GM21447 (cell line): ENCODE measurements at regions not wholly inside any gene's neighbourhood (a gene's known extent, or its start where the extent isn't known, plus 50 kb on each side); places are given as distances from the start of the nearest gene placed in this dataset.
"Not testable (repeated sequence)": the region's sequence is repeated elsewhere in the genome, so short reads cannot be mapped to it uniquely, and the experiment has no call there.

Experiments used
- ATAC-seq: cut with Tn5 transposase; IDR thresholded peaks from one replicate; pipeline ENCODE4 v1.9.1; 2021; ENCODE audit not compliant: unreplicated experiment

DNA sequence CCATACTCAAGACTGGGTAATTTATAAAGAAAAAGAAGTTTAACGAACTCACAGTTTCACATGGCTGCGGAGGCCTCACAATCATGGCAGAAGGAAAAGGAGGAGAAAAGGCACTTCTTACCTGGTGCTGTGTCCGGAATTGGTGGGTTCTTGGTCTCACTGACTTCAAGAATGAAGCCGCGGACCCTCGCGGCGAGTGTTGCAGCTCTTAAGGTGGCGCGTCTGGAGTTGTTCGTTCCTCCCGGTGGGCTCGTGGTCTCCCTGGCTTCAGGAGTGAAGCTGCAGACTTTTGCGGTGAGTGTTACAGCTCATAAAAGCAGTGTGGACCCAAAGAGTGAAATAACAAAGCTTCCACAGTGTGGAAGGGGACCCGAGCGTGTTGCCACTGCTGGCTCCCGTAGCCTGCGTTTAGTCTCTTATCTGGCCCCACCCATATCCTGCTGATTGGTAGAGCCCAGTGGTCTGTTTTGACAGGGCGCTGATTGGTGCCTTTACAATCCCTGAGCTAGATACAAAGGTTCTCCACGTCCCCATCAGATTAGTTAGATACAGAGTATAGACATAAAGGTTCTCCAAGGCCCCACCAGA, 846.0 kb downstream of the CDH18 start:
- ATAC-seq = not testable (repeated sequence)

DNA sequence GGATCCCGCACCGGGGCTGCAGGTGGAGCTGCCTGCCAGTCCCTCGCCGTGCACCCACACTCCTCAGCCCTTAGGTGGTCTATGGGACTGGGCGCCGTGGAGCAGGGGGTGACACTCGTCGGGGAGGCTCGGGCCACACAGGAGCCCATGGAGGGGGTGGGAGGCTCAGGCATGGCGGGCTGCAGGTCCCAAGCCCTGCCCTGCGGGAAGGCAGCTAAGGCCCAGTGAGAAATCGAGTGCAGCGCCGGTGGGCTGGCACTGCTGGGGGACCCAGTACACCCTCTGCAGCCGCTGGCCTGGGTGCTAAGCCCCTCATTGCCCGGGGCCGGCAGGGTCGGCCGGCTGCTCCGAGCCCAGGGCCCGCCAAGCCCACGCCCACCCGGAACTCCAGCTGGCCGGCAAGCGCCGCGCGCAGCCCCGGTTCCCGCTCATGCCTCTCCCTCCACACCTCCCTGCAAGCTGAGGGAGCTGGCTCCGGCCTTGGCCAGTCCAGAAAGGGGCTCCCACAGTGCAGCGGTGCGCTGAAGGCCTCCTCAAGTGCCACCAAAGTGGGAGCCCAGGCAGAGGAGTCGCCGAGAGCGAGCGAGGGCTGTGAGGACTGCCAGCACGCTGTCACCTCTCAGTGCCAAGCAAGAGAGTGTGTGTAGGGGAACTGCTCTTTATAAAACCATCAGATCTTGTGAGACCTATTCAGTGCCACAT, 845.1 kb downstream of the CDH18 start:
- ATAC-seq = not testable (repeated sequence)

DNA sequence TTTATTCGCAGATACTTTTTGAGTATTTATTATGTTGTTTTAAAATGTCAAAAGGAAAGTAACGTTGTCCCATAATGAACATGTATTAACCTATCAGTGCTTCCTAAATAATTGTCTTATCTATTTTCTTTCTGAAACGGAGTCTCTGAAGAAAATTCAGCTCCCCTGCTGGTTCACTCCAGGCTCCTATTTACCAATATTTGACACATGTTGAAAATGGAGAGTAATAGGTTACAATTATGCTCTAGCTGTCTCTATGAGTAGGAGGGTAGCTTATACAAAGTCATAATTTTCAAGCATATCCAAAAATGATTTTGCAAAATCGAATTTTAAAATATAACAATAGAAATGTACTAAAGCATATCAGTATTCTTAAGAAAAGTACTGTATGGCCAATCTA, 844.1 kb downstream of the CDH18 start:
- ATAC-seq = no peak

DNA sequence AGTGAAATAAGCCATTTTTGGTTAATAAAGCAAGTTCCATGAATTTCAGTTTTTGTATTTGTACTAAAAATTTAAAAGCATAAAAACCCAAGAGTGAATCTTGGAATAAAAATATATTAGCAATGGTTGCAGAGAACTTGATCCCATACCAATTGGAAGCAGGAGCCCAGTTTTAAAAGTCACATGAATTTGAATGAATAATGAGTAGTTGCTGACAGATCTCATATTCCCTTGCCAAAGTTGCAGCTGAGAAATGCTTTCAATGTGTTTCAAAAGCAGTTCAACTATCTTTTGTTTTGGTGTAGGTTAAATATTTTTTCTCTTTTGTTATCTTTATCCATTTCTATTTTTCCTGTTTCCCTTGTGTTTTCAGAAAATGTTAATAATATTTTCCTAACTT, 818.6 kb downstream of the CDH18 start:
- ATAC-seq = no peak

DNA sequence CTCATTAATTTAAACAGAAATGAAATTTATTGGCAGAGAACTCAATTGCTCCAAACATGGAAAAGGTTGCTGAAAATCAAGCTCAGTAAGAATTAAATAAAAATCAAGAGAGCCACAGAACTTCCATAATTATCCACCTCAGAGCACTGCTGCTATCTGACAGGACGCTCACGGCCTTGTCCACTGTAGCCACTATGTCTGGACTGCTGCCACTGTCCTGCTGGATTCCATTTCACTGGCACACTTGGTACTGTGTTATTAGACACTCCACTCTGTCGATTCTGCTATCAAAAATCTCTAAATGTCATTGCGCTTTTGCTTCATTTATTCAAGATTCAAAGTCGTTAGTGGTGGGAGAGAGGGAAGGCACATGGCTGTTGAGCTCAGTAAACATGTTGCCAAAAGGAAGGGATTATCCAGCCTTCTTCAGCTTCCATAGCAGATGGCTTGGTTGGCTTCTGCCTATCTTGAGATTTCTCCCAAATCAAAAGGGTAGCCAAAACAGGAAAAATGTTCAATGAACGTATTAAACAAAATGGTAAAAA, 815.0 kb downstream of the CDH18 start:
- ATAC-seq = no peak

DNA sequence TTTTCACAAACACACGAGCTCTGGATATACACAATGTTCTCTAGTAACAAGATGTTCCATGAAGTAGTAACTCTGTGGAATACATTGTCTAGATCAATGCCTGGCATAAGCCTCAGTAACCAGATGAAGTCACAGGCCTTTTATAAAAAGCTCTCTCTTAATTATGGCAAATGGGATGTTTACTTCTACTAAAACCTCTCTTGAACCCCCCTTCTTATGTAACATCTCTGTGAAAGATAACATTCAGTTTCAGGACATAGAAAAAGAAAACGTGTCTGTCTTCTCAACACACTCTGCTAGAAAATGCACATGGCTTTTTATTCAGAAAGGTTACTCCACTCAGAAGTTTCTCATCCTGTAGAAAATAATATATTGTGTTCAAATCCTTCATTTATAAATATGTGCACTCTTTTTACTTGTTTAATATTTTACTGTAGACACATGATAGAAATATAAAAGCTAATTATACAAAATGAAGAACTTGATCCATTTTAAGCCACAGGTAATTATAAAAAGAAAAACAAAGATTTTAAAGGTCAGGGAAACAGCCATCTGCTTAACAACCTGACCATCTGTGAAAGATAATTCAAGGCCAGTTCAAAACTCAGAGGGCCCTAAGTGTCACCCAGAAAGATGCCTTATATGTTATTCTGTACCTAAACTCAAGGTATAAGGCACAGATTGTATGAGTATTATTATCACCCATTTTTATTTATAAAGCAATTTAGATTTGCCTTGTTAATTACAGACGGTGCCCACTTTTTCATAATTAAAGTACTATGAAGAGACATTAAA, 812.0 kb downstream of the CDH18 start:
- ATAC-seq = no peak

DNA sequence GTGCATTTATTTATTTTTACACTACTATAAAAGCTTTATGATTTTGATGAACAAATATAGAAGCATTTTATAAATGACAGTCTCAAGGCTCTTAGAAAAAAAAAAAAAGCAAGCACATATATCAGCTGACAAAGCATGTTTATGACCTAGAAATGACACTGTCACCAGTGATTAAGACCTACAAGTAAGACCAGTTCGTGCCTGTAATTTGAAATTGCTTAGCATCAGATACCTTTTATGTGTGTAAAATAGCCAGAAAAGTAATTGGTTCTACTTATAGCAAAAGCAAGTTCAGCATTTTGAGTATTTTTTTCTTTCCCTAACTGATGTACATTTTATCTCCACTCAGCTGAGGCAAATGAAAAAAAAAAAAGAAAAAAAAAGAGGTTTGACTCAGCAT, 808.4 kb downstream of the CDH18 start:
- ATAC-seq = no peak

DNA sequence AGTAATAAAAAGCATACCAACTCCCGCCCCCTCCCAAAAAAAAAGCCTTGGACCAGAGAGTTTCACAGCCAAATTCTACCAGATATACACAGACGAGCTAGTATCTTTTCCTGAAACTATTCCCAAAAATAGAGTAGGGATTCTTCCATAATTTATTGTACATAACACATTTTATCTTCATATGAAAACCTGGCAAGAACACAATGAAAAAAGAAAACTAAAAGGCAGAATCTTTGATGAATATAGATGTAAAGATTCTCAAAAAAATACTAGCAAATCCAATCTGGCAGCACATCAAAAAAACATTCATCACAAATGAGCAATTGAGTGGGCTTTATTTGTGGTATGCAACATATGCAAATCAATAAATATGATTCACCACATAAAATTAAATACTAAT, 798.8 kb downstream of the CDH18 start:
- ATAC-seq = no peak

DNA sequence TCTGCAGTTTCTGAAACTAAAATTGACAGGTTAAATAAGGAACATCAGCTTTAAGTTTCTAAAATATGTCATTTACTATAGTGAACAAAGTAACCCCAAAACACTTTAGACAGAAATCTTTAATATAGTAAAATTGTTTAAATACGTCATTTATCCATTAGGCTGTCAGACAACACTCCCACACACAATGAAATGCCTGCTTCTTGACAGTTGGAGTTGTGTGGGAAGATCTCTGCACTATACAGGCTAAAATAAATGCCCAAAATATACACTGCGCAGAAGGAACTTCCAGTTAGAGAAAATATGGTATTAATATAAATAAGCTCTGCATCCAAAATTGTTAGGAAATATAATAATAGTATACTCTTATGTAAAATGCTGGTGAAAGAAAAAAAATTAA, 794.4 kb downstream of the CDH18 start:
- no peak for ATAC-seq

DNA sequence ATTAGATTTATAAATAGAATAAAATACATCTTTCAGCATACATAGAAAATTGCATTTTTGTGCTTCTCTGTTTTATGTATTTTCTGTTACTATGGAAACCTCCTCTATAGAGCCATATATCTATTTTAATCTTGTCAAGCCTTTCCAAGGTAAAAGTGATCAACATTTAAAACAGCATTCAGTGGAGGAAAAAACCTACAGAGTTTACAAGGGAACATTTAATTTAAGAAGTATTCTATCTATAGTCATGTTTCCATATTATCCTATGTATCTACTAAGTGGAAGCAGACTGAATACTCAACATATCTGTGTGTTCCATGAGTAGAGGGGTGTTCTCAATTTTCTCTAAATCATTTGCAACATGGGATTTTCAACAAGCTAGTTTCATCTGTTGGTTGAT, 791.4 kb downstream of the CDH18 start:
- no peak for ATAC-seq

DNA sequence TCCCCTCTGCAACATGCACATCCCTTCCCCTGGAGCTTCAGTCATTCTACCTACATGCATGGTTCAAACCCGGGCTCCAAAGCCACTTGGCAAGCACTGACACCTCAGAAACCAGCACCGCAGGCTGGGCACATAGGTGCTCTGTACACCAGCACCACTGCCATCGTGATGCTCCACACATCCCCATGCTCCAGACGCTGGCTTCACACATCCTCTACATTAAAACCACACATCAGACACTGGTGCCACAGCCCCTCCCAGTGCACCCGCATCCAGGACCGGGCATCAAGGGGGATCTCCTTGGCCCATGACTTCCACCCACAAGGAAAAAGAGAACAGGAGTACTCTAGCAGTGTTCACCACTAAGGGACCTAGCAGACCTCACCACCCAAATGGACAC, 787.7 kb downstream of the CDH18 start:
- no peak for ATAC-seq

DNA sequence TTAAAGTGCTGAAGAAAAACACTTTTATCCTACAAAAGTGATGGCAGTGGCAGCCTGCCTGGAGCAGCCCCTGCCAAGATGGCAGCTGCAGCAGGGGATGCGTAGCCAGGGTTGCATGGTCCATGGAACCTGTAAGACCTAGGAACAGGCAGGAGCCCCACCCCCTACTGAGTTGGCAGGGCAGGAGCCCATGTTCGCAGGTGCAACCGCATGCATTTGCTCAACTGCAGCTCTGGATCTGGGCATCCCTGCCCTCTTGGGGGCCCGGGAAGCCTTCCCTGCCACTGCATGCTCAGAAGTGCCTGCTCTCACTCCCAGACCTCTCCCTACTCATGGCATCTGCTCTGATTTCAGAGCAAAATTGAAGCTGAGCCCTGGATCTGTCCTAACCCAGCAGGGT, 779.6 kb downstream of the CDH18 start:
- ATAC-seq = no peak

DNA sequence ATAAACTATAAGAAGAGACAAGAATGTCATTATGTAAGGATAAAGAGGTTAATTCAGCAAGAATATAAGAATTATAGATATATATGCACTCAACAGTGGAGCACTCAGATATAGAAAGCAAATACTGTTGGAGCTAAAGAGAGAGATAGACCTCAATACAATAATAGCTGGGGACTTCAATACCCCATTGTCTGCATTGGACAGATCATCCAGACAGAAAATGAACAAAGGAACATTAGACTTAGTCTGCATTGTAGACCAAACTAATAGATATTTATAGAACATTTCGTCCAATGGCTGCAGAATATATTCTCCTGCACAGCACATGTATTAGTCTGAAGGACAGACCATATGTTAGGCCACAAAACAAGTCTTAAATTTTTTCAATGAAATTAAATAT, 777.1 kb downstream of the CDH18 start:
- ATAC-seq = no peak

DNA sequence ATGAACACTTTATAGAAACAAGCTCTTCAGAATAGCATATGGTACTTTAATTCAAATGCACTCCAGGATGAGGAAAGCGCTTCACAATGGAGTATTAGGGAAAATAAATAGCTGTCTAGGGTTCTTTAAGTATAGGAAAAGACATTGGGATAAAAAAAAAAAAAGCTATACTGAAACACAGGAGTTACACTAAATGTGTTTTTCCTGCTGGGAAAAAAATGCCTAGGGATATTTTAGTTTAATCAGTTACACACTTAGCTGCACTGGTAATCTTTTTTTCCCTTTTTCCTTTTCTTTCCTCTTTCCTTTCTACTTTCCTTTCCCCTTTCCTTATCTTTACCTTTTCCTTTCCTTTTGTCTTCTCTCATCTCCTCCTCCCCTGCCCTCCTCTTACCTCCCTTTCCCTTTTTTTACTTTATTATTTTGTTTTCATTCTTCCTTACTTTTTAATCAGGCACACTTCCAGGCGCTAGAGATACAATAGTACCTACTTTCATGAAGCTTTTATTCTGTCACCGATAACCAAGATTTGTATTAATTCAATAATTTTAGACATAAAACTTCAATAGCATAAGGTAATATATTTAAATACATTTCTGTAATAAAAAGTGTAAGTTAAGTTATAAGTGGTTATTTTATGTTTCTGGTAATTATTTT, 758.7 kb downstream of the CDH18 start:
- no peak for ATAC-seq

DNA sequence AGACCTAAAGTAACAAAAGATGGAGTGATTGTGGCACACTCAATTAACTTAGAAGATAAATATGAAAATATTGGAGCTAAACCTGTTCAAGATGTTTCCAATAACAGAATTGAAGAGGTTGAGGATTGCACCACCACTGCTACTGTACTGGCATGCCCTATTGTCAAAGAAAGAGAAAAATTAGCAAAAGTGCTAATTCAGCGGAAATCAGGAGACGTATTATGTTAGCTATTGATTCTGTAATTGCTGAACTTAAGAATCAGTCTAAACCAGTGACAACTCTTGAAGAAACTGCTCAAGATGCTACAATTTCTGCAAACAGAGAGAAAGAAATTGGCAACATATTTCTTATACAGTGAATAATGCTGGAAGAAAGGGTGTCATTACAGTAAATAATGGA, 754.4 kb downstream of the CDH18 start:
- no peak for ATAC-seq

DNA sequence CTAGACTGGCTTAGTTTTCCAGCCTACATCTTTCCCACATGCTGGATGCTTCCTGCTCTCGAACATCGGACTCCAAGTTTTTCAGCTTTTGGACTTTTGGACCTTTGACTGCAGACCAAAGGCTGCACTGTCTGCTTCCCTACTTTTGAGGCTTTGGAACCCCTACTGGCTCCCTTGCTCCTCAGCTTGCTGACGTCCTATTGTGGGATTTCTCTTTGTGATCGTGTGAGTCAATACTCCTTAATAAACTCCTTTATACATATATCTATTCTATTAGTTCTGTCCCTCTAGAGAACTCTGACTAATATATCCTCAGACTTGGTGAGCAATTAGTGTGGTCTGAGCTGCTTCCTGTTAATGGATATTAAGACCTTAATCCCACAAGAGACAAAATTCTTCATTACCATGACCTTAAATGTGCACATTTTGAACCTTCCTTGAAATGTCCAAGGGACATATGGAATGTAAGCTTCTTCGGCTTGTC, 752.9 kb downstream of the CDH18 start:
- ATAC-seq = no peak

DNA sequence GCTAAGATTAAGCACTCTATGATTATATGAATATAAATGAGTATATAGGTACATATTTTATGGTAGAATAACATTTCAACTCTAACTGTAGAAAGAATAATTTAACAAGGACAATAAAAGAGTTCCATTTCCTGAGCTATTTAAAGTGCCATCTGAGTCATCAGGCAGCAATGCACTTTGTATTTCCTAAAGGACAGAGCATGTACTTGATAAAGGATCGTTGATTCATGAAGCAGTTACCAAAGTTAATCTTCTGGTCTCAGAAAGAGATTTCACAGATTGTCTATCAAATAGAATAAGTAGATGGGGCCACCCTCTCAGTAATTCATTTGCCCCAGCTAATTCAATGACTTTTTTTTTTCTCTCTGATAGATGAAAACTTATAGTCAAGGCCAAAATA, 747.8 kb downstream of the CDH18 start:
- no peak for ATAC-seq

DNA sequence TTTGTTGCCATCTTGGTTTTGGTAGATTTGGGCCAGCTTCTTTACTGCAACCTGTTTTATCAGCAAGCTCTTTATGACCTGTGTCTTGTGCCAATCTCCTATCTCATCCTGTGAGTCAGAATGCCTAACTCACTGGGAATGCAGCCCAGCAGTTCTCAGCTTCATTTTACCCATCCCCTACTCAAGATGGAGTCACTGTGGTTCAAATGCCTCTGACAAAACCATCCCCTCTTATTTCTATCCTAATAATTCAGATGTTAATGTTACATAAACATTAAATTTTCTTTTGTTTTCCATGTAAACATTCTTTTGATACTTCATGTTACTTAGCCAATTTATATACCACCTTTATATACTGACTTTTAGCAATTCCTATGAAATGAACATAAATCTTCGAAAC, 746.3 kb downstream of the CDH18 start:
- ATAC-seq = no peak

DNA sequence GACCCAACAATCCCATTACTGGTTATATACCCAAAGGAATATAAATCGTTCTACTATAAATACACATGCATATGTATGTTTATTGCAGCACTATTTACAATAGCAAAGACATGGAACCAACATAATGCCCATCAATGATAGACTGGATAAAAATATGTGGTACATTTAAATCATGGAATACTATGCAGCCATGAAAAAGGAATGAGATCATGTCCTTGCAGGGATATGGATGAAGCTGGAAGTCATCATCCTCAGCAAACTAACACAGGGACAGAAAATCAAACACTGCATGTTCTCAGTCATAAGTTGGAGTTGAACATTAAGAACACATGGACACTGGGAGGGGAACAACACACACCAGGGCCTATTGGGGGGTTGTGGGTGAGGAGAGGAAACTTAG, 741.8 kb downstream of the CDH18 start:
- not testable (repeated sequence) for ATAC-seq

DNA sequence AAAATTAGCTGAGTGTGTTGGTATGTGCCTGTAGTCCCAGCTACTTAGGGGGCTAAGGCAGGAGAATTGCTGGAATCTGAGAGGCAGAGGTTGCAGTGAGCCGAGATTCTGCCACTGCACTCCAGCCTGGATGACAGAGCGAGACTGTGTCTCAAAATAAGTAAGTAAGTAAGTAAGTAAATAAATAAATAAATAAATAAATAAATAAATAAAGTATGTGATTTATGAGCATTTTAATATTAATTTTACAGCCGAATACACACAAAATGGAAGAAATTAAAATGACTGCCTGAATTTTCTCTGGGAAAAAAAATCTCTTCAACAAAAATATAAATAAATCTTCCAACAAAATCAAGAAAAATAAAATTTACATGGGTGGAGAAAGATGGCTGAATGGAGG, 740.7 kb downstream of the CDH18 start:
- no peak for ATAC-seq

DNA sequence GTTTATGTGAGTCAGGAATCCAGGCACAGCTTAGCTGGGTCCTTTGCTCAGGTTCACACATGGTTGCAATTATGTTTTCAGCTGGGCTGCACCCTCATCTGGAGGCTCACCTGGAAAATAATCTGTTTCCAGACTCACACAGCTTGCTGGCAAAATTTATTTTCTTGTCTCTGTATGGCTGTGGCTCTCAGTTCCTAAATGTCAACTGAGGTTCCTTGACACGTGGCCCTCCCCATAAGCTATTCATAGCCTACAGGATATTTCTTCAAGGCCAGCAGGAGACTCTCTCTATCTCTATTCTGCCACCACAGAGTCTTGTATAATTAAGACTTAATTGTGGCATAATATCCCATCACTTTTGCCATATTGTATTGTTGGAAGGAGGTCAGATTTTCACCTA, 732.0 kb downstream of the CDH18 start:
- no peak for ATAC-seq
